Endothelial cell of umbilical vein (primary cell): ENCODE measurements at regions not wholly inside any gene's neighbourhood (a gene's known extent, or its start where the extent isn't known, plus 50 kb on each side); places are given as distances from the start of the nearest gene placed in this dataset.

Source experiments
- BruUV-seq: library from RNA; stranded (reverse); fragments of 400-500 nt; replicated peaks from 2 replicates; lab custom pipeline; 2021; lab: Mats Ljungman, UMichigan
- CTCF ChIA-PET: fragments of 300-600, 350-600 bp; sonication (Branson Sonifier 250); formaldehyde crosslinking; loops from one replicate; lab custom pipeline; 2021; ENCODE audit warnings: antibody characterized with exemption, inconsistent platforms; lab: Charles Lee
- POLR2A ChIA-PET: fragments of 300-600, 350-600 bp; sonication (Branson Sonifier 250); formaldehyde crosslinking; loops from one replicate; lab custom pipeline; 2021; ENCODE audit warnings: antibody characterized with exemption, inconsistent platforms; lab: Charles Lee
- DNase-seq: peaks from one replicate; pipeline ENCODE4 v3.0.0-alpha.2; 2011; ENCODE audit warnings: low read depth, low spot score
- FAIRE-seq: peaks from 2 replicates; lab custom pipeline; 2011; peaks lifted over from hg19 to GRCh38; lab: Jason Lieb, UNC
- H2AFZ ChIP-seq: 2 replicates; pipeline ENCODE4 v1.6.0; 2012; ENCODE audit warnings: low read depth, low read length, control low read depth, inconsistent platforms
- H3K27ac ChIP-seq: 2 replicates; pipeline ENCODE4 v1.5.1; 2011; ENCODE audit warnings: low read depth, mild to moderate bottlenecking, control low read depth, low read length, moderate library complexity; ENCODE audit not compliant: insufficient read depth
- H3K27me3 ChIP-seq, 2 experiments: 2 replicates each; pipeline versions ENCODE4 v1.6.0 to v1.6.1; 2011; ENCODE audit warnings: low read length in 2 of 2, mixed read lengths in 1 of 2; ENCODE audit not compliant: control insufficient read depth in 2 of 2, insufficient read depth in 2 of 2
- H3K36me3 ChIP-seq, 2 experiments: 2 replicates in 1 of 2; 3 replicates in 1 of 2; pipeline ENCODE4 v1.5.1; 2011; ENCODE audit warnings: low read length in 2 of 2, mild to moderate bottlenecking in 1 of 2, moderate library complexity in 1 of 2; ENCODE audit not compliant: control insufficient read depth in 2 of 2, insufficient read depth in 2 of 2; ENCODE audit errors: extremely low read depth in 1 of 2
- H3K4me1 ChIP-seq: 3 replicates; pipeline ENCODE4 v1.5.1; 2011; ENCODE audit warnings: mild to moderate bottlenecking, low read length; ENCODE audit not compliant: control insufficient read depth, insufficient read depth; ENCODE audit errors: extremely low read depth
- H3K4me2 ChIP-seq: 2 replicates; pipeline ENCODE4 v1.6.1; 2011; ENCODE audit warnings: low read length, control low read depth, mixed read lengths; ENCODE audit not compliant: insufficient read depth
- H3K4me3 ChIP-seq, 3 experiments: fragments of 200-600 bp in 1 of 3; sonication (generic), shearing (Covaris generic) in 1 of 3; replicated peaks in 1 of 3; 2 replicates each; pipeline ENCODE4 v1.5.1; 2011 to 2016; ENCODE audit warnings: control low read depth in 3 of 3, low read length in 3 of 3, mild to moderate bottlenecking in 2 of 3, inconsistent platforms in 1 of 3, low read depth in 1 of 3, moderate library complexity in 1 of 3; ENCODE audit not compliant: insufficient read depth in 1 of 3
- H3K79me2 ChIP-seq: 2 replicates; pipeline ENCODE4 v1.6.0; 2012; ENCODE audit warnings: low read length, inconsistent platforms; ENCODE audit not compliant: control insufficient read depth, insufficient read depth
- H3K9ac ChIP-seq: replicated peaks from 2 replicates; pipeline ENCODE3; 2011; ENCODE audit warnings: low read length, control low read depth; ENCODE audit not compliant: insufficient read depth; ENCODE audit errors: extremely low read depth
- H3K9me1 ChIP-seq: replicated peaks from 3 replicates; pipeline ENCODE4 v1.6.0; 2011; ENCODE audit warnings: mild to moderate bottlenecking, low read length; ENCODE audit not compliant: control insufficient read depth, insufficient read depth; ENCODE audit errors: extremely low read depth
- H3K9me3 ChIP-seq: replicated peaks from 2 replicates; pipeline ENCODE4 v1.5.1; 2012; ENCODE audit warnings: low read length, inconsistent platforms; ENCODE audit not compliant: control insufficient read depth, insufficient read depth
- H4K20me1 ChIP-seq: replicated peaks from 2 replicates; pipeline ENCODE3; 2011; ENCODE audit warnings: mild to moderate bottlenecking, low read length; ENCODE audit not compliant: control insufficient read depth, insufficient read depth; ENCODE audit errors: extremely low read depth
- EZH2 ChIP-seq: IDR thresholded peaks from 2 replicates; pipeline ENCODE4 v1.6.1; 2012; ENCODE audit warnings: borderline replicate concordance, low read depth, mild to moderate bottlenecking, moderate library complexity, low read length, inconsistent platforms; ENCODE audit not compliant: severe bottlenecking
- FOS ChIP-seq: IDR thresholded peaks from 2 replicates; pipeline ENCODE4 v1.6.1; 2011; ENCODE audit warnings: mild to moderate bottlenecking, low read length, moderate library complexity, borderline replicate concordance; ENCODE audit not compliant: insufficient read depth
- GATA2 ChIP-seq: IDR thresholded peaks from 2 replicates; pipeline ENCODE4 v1.7.0; 2011; ENCODE audit warnings: low read depth, mild to moderate bottlenecking, moderate library complexity, mixed read lengths, low read length; ENCODE audit not compliant: insufficient read length, insufficient read depth
- JUN ChIP-seq: IDR thresholded peaks from 2 replicates; pipeline ENCODE4 v1.6.1; 2011; ENCODE audit warnings: borderline replicate concordance, low read depth; ENCODE audit not compliant: insufficient read length, insufficient read depth
- MYC ChIP-seq: IDR thresholded peaks from one replicate; pipeline ENCODE4 v1.6.1; 2011; ENCODE audit warnings: mild to moderate bottlenecking, low read depth, low read length
- POLR2A ChIP-seq: IDR thresholded peaks from 2 replicates; pipeline ENCODE4 v1.6.1; 2012; ENCODE audit warnings: low read depth, mild to moderate bottlenecking, control low read depth, low read length
- POLR2AphosphoS5 ChIP-seq: IDR thresholded peaks from 2 replicates; pipeline ENCODE4 v1.6.1; 2012; ENCODE audit warnings: low read depth, mild to moderate bottlenecking, control low read depth, low read length, moderate library complexity; ENCODE audit not compliant: insufficient read depth
- dilution Hi-C: fragments of 300-500 bp; cut with MboI; formaldehyde crosslinking; loops from one replicate; pipeline ENCODE4 v1.15.0; 2019; ENCODE audit warnings: low sequenced_read_pairs; ENCODE audit not compliant: extremely low pct_ligation_motif_present
- intact Hi-C: fragments of 100-400 bp; cut with micrococcal nuclease; formaldehyde crosslinking; loops from one replicate; pipeline ENCODE4 v1.10.0; 2022
- TF ChIP-seq, protein P1 (sequence below): IDR thresholded peaks from 2 replicates; pipeline ENCODE4 v1.6.1; 2011; ENCODE audit not compliant: insufficient read depth, insufficient read length
- TF ChIP-seq, protein P2 (sequence below), 2 donors: IDR thresholded peaks; 1 replicate in 1 of 2; 2 replicates in 1 of 2; pipeline ENCODE4 v1.5.1; 2011; ENCODE audit warnings: low read length in 2 of 2, mild to moderate bottlenecking in 2 of 2, moderate library complexity in 2 of 2, control low read depth in 1 of 2, inconsistent platforms in 1 of 2, low read depth in 1 of 2; ENCODE audit not compliant: insufficient read depth in 1 of 2; ENCODE audit errors: extremely low read depth in 1 of 2

DNA sequence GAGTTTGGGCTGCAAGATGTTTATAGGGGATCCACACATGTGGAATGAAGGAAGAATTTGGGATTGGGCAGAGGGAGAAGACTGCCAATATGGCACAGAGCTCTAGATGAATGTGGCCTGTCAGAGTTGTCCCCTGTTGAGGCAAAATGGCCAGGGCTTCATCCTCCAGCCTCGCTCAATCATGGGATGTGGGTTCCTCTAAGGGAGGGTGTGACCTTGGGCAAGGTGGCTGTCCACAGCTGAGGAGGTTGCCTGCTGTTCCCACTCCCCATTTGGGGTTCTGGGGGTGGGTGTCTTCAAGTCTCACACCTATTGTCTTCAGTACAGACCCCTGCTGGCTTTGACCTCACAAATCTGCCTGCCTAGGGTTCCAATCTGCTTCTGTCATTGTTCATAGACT lies 121.6 kb upstream of the FAM204A start:
- Histone ChIP-seq H3K27ac (no peak overlapping the region), H2AFZ (no peak overlapping the region), H3K9me1 (no peaks in the 10 kb centered on the region), H4K20me1 (no peaks in the 10 kb centered on the region), H3K4me2 (no peak overlapping the region), H3K27me3 (no peaks in the 10 kb centered on the region), H3K79me2 (no peaks in the 10 kb centered on the region), H3K4me1 (no peaks in the 10 kb centered on the region), H3K36me3 (no peaks in the 10 kb centered on the region), H3K4me3 (no peak overlapping the region), H3K9me3 (no peaks in the 10 kb centered on the region), H3K9ac (no peak overlapping the region)
- no peak for TF ChIP-seq GATA2
- intact Hi-C loops (no loop called here), dilution Hi-C loops (no loop called here)
- ChIA-PET POLR2A (no interaction called here), CTCF (no interaction called here)
- BruUV-seq: no TSS peak
- DNase-seq (no peak), FAIRE-seq (no peak)

GRCh38 chr10:118462401-118462800 lies 120.3 kb upstream of the FAM204A start:
- Histone ChIP-seq H3K4me1 (no peaks in the 10 kb centered on the region), H3K9ac (no peak overlapping the region), H4K20me1 (no peaks in the 10 kb centered on the region), H2AFZ (no peak overlapping the region), H3K9me1 (no peaks in the 10 kb centered on the region), H3K36me3 (no peaks in the 10 kb centered on the region), H3K4me2 (no peak overlapping the region), H3K79me2 (no peaks in the 10 kb centered on the region), H3K27me3 (no peaks in the 10 kb centered on the region), H3K9me3 (no peaks in the 10 kb centered on the region), H3K27ac (no peak overlapping the region), H3K4me3 (no peak overlapping the region)
- TF ChIP-seq MYC (no peak), POLR2A (no peak), GATA2 (no peak), EZH2 (no peak), FOS (no peak), POLR2AphosphoS5 (no peak), JUN (no peak)
- TF ChIP-seq, protein P1, sequence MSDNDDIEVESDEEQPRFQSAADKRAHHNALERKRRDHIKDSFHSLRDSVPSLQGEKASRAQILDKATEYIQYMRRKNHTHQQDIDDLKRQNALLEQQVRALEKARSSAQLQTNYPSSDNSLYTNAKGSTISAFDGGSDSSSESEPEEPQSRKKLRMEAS: no peak
- TF ChIP-seq, protein P2, sequence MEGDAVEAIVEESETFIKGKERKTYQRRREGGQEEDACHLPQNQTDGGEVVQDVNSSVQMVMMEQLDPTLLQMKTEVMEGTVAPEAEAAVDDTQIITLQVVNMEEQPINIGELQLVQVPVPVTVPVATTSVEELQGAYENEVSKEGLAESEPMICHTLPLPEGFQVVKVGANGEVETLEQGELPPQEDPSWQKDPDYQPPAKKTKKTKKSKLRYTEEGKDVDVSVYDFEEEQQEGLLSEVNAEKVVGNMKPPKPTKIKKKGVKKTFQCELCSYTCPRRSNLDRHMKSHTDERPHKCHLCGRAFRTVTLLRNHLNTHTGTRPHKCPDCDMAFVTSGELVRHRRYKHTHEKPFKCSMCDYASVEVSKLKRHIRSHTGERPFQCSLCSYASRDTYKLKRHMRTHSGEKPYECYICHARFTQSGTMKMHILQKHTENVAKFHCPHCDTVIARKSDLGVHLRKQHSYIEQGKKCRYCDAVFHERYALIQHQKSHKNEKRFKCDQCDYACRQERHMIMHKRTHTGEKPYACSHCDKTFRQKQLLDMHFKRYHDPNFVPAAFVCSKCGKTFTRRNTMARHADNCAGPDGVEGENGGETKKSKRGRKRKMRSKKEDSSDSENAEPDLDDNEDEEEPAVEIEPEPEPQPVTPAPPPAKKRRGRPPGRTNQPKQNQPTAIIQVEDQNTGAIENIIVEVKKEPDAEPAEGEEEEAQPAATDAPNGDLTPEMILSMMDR (IDR thresholded peaks at IDR 0.05; ENCODE audit: extremely low read depth in 1 of 2, insufficient read depth in 1 of 2, low read depth in 1 of 2, low read length in 2 of 2): no peak
- FAIRE-seq (no peak), DNase-seq (no peak)
- ChIA-PET CTCF (interaction anchor here (2.2 kb wide), 1 partner anchor 966 kb away, joined by 11 read pairs; no protein-coding TSS in a partner anchor), POLR2A (no interaction called here)
- dilution Hi-C loops (no loop called here), intact Hi-C loops (no loop called here)
- BruUV-seq: no TSS peak
